Endothelial cell of umbilical vein (primary cell): ENCODE measurements at regions not wholly inside any gene's neighbourhood (a gene's known extent, or its start where the extent isn't known, plus 50 kb on each side); places are given as distances from the start of the nearest gene placed in this dataset.

ENCODE experiments used
- EZH2 ChIP-seq: IDR thresholded peaks from 2 replicates; pipeline ENCODE4 v1.6.1; 2012; ENCODE audit warnings: borderline replicate concordance, low read depth, mild to moderate bottlenecking, moderate library complexity, low read length, inconsistent platforms; ENCODE audit not compliant: severe bottlenecking
- GATA2 ChIP-seq: IDR thresholded peaks from 2 replicates; pipeline ENCODE4 v1.7.0; 2011; ENCODE audit warnings: low read depth, mild to moderate bottlenecking, moderate library complexity, mixed read lengths, low read length; ENCODE audit not compliant: insufficient read length, insufficient read depth
- JUN ChIP-seq: IDR thresholded peaks from 2 replicates; pipeline ENCODE4 v1.6.1; 2011; ENCODE audit warnings: borderline replicate concordance, low read depth; ENCODE audit not compliant: insufficient read length, insufficient read depth
- POLR2A ChIP-seq: IDR thresholded peaks from 2 replicates; pipeline ENCODE4 v1.6.1; 2012; ENCODE audit warnings: low read depth, mild to moderate bottlenecking, control low read depth, low read length
- POLR2AphosphoS5 ChIP-seq: IDR thresholded peaks from 2 replicates; pipeline ENCODE4 v1.6.1; 2012; ENCODE audit warnings: low read depth, mild to moderate bottlenecking, control low read depth, low read length, moderate library complexity; ENCODE audit not compliant: insufficient read depth
- TF ChIP-seq, protein P1 (sequence below), 2 donors: IDR thresholded peaks; 1 replicate in 1 of 2; 2 replicates in 1 of 2; pipeline ENCODE4 v1.5.1; 2011; ENCODE audit warnings: low read length in 2 of 2, mild to moderate bottlenecking in 2 of 2, moderate library complexity in 2 of 2, control low read depth in 1 of 2, inconsistent platforms in 1 of 2, low read depth in 1 of 2; ENCODE audit not compliant: insufficient read depth in 1 of 2; ENCODE audit errors: extremely low read depth in 1 of 2

GRCh38 chr7:114317450-114318098 lies 97.0 kb upstream of the FOXP2 start:
- TF ChIP-seq, protein P1, sequence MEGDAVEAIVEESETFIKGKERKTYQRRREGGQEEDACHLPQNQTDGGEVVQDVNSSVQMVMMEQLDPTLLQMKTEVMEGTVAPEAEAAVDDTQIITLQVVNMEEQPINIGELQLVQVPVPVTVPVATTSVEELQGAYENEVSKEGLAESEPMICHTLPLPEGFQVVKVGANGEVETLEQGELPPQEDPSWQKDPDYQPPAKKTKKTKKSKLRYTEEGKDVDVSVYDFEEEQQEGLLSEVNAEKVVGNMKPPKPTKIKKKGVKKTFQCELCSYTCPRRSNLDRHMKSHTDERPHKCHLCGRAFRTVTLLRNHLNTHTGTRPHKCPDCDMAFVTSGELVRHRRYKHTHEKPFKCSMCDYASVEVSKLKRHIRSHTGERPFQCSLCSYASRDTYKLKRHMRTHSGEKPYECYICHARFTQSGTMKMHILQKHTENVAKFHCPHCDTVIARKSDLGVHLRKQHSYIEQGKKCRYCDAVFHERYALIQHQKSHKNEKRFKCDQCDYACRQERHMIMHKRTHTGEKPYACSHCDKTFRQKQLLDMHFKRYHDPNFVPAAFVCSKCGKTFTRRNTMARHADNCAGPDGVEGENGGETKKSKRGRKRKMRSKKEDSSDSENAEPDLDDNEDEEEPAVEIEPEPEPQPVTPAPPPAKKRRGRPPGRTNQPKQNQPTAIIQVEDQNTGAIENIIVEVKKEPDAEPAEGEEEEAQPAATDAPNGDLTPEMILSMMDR (IDR thresholded peaks at IDR 0.05; ENCODE audit: extremely low read depth in 1 of 2, insufficient read depth in 1 of 2, low read depth in 1 of 2, low read length in 2 of 2) = no peak
- TF ChIP-seq EZH2 (no peak), POLR2AphosphoS5 (no peak), POLR2A (no peak), JUN (no peak), GATA2 (no peak)
